GM19025 (cell line): ENCODE measurements at regions not wholly inside any gene's neighbourhood (a gene's known extent, or its start where the extent isn't known, plus 50 kb on each side); places are given as distances from the start of the nearest gene placed in this dataset.

Experiments
- ATAC-seq: cut with Tn5 transposase; IDR thresholded peaks from one replicate; pipeline ENCODE4 v1.9.1; 2021; ENCODE audit warnings: mild to moderate bottlenecking, low read depth, moderate library complexity; ENCODE audit not compliant: unreplicated experiment

- ATAC-seq: no peak
Observed at GRCh38 chr1:209370241-209370995, 213.1 kb upstream of the CAMK1G start.

GRCh38 chr1:209375097-209375496, 208.4 kb upstream of the CAMK1G start:
- no peak for ATAC-seq

- ATAC-seq: no peak
Observed at GRCh38 chr1:209375671-209376365, 207.7 kb upstream of the CAMK1G start.

- ATAC-seq: no peak
Observed at GRCh38 chr1:209376774-209377173, 206.7 kb upstream of the CAMK1G start.

- ATAC-seq: no peak
Observed at GRCh38 chr1:209377995-209378394, 205.5 kb upstream of the CAMK1G start.

- no peak for ATAC-seq
Observed at GRCh38 chr1:209379280-209379679, 204.2 kb upstream of the CAMK1G start.

GRCh38 chr1:209380420-209380819, 203.1 kb upstream of the CAMK1G start:
- no peak for ATAC-seq

- no peak for ATAC-seq
Observed at GRCh38 chr1:209382231-209383100, 201.0 kb upstream of the CAMK1G start.

- ATAC-seq: no peak
Observed at GRCh38 chr1:209383422-209383821, 200.1 kb upstream of the CAMK1G start.

- ATAC-seq: no peak
Observed at GRCh38 chr1:209383907-209384709, 199.4 kb upstream of the CAMK1G start.

GRCh38 chr1:209384710-209385550, 198.6 kb upstream of the CAMK1G start:
- no peak for ATAC-seq

- no peak for ATAC-seq
Observed at GRCh38 chr1:209386156-209386555, 197.4 kb upstream of the CAMK1G start.

- no peak for ATAC-seq
Observed at GRCh38 chr1:209387271-209387968, 196.1 kb upstream of the CAMK1G start.

- no peak for ATAC-seq
Observed at GRCh38 chr1:209387969-209388329, 195.6 kb upstream of the CAMK1G start.

GRCh38 chr1:209388358-209388757, 195.2 kb upstream of the CAMK1G start:
- no peak for ATAC-seq

- no peak for ATAC-seq
Observed at GRCh38 chr1:209389258-209389657, 194.3 kb upstream of the CAMK1G start.

- ATAC-seq: no peak
Observed at GRCh38 chr1:209389975-209390374, 193.5 kb upstream of the CAMK1G start.

- ATAC-seq: no peak
Observed at GRCh38 chr1:209390764-209391163, 192.8 kb upstream of the CAMK1G start.

GRCh38 chr1:209391792-209392191, 191.7 kb upstream of the CAMK1G start:
- no peak for ATAC-seq
